GM21447 (cell line): ENCODE measurements at regions not wholly inside any gene's neighbourhood (a gene's known extent, or its start where the extent isn't known, plus 50 kb on each side); places are given as distances from the start of the nearest gene placed in this dataset.

Source experiments
- ATAC-seq: cut with Tn5 transposase; IDR thresholded peaks from one replicate; pipeline ENCODE4 v1.9.1; 2021; ENCODE audit not compliant: unreplicated experiment

DNA sequence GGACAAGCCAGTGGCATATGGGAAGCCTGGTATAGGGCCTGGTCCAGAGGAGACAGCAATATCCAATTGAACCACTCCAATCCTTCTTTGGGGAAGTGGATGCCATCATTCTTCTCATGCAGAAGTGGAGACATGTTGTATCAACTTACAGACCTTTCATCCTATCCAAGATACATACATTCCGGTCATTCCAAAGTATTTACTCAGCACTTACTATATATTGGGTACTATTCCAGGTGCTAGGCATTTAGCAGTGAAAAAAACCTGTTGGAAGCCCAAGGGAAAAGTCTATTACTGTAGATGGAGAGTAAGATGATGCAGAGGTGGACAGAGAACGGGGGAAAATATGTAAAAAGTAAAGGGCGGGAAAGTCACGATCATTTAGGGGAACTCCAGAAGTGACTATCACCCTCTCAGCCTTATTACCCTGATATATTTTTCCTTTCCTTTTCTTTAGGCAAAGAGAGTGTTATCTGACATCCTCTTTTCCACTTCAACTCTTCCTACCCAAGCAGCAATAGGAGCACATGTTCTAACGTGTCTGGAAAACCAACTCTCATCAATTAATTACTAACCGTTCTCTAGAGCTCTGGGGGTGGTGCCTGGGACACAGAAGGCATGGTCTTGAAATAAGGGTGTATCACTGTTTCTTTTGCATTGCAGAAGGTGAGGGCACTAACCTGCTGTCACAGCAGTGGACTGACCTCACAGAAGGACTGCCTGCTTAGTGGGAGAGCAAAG is 210.1 kb upstream of the MAF start:
- no peak for ATAC-seq

DNA sequence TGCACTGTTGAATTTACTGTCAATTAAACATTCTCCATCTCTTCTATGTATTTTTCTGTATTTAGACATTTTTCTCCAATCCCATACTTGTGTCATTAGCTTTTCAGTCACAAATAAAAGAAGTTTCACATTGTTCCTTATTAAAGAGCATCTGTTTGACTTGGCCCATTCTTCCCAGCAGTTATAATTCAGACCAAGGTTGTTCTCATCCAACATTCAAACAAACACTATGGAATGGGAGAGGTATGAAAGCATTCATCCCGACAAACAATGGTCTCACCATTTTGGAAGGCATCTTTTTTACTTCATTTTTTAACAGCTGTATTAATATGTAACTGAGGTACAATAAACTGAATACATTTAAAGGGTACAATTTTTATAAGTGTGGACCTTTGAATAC is 208.8 kb upstream of the MAF start:
- ATAC-seq = no peak

DNA sequence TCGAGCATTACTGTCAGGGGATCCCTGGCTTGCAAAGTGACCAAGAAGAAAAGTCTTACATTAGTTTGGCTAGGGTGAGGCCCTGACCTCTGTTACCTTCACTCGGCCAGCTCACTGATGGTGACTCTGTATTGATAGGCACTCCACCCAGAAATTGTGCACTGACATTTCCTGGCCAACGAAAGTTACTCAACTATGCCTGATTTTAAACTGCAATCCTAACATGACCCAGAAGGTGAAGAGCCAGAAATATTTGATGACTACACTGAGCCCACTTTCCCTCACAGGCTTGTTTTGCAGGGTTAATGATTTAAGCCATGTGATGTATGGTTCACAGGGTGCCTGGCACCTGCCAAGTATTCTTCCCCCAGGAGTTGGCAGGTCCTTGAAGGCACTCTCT is 208.2 kb upstream of the MAF start:
- ATAC-seq = no peak

GRCh38 chr16:79806757-79807156 is 206.2 kb upstream of the MAF start:
- ATAC-seq = no peak

GRCh38 chr16:79805621-79806020 is 205.1 kb upstream of the MAF start:
- no peak for ATAC-seq

DNA sequence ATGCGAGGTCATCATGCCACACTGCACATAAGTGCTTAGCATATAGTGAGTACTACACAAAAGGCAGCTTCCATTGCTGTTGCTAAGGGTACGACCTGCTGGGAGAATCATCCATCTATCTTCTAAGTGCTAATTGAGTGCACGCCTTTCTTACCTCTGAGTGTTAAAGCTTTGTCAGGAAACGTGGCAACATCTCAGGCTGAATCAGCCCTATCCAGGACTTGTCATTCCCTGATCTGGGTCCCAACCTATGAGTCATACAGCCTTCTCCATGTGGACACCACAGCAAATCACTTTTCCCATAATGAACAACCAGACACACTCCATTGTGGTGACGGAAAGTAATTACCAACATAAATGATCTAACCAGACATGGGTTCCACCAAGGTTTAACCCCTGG is 201.1 kb upstream of the MAF start:
- no peak for ATAC-seq

- ATAC-seq = no peak
Observed at GRCh38 chr16:79800016-79800608, 199.6 kb upstream of the MAF start.

- ATAC-seq = no peak
Observed at GRCh38 chr16:79798416-79799053, 198.0 kb upstream of the MAF start.

DNA sequence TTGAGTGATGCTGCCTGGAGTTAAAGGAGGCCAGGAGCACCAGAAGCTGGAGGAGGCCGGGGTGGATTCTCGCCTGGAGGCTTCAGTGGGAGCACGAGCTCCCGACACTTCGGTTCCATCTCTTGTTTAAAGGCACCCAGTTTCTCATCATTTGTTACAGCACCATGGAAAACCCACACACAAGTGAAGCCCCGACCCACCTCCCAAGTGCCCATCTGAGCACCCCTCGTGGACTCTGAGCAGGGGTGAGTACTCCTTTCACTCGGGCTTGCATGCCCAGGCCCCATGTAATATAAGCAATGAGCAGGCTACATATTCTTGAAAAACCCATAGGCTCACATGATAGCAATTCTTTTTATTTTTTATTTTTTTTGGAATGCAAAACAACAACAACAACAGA is 196.9 kb upstream of the MAF start:
- no peak for ATAC-seq

- ATAC-seq = no peak
Observed at GRCh38 chr16:79795556-79795955, 195.0 kb upstream of the MAF start.

DNA sequence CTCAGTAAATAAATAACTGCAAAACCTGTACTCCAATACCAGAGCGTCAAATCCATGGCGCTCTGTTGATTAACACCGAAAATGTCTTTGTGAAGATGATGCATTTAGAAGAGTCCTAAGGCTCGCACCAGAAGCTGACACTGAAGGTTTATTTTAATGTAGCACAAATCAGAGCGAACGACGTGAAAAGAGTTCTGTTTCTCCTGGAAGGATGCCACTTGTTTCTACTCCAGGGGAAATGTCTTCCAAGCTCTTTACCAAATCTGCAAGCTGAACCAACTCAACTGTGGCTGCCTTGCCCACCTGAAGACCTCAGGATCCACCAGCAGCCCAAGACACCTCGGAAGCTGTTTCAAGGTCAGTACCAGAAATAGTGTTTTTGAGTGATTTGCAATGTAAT is 194.4 kb upstream of the MAF start:
- ATAC-seq = no peak

DNA sequence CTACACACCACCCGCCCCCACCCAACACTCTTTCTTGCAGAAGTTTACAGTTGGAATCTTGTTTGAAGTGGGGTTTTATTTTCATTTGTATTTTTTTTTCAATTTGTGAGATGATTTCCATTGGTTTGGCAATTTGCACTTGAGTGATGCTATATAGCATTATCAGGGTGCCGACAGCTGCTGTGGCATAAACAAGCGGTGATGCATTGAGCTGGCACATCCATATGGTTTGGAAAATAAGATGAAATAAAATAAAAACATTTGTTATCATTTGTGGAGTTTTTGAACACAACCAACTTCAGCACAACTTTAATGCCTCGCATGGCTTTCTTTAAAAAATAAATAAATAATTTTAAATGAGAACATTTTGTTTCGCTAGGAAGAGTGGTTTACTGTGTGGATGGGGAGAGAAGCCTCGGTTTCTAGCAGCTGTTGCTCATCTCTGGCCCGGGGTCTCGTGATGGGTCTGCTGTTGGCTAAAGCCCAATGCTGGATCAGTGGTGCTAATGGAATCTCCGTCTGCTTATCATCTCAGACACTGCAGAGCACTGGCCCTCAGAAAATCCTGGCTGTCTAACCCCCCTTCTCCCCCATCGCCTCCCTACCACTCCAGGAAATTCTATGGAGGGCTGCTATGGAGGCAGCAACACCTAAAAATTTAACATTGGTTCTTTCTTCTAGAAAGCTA is 192.3 kb upstream of the MAF start:
- no peak for ATAC-seq

- ATAC-seq = no peak
Observed at GRCh38 chr16:79792076-79792475, 191.5 kb upstream of the MAF start.

GRCh38 chr16:79790854-79791253 is 190.3 kb upstream of the MAF start:
- ATAC-seq = no peak

DNA sequence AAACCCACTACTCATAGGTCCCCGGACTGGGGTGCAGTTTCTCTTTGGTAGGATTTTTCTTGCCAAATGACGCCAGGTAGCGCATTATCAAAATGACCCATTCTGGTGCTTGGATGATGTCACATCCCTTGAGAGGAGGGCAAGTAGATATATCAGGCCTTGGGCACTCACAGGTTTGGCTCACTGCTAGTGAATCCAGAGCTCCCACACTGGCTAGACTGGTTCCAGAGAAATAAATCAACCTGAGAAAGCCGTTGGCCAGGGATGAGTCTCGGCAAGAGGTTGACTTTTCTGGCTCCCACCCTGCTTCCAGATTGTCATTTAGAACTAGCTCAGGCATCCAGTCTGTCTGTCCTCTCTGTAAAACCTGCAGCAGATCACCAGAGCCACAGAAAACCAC is 188.4 kb upstream of the MAF start:
- no peak for ATAC-seq

GRCh38 chr16:79786389-79786788 is 185.9 kb upstream of the MAF start:
- no peak for ATAC-seq

GRCh38 chr16:79784007-79784406 is 183.5 kb upstream of the MAF start:
- ATAC-seq = no peak

GRCh38 chr16:79777679-79778078 is 177.1 kb upstream of the MAF start:
- ATAC-seq = no peak

DNA sequence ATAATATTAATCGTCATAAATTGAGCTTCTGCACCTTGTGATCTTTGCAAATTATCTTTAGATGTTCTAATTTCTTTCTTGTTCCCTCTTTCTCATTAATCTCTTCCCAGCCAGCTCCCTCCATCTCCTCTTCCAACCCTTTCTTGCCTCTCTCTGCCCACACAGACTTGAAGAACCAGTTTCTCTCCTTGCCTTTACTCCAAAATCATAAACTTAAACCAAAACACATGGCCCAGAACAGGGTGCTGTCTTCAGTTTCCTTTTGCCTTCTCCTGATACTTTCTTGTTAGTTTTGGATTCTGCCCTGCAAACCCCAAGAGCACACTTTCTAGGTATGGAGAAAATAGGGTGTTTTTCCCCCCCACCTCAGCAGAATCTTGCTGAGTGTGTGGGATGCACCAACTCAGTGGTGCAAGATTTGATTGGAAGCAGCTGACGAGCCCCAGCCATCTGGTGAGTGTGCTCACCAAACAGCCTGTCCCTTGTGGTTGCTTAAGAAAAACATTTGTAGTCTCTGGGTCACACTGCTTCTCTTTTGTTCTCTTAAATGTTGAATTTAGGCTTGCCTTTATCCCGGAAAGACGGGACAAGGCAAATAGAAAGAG is 175.8 kb upstream of the MAF start:
- no peak for ATAC-seq

DNA sequence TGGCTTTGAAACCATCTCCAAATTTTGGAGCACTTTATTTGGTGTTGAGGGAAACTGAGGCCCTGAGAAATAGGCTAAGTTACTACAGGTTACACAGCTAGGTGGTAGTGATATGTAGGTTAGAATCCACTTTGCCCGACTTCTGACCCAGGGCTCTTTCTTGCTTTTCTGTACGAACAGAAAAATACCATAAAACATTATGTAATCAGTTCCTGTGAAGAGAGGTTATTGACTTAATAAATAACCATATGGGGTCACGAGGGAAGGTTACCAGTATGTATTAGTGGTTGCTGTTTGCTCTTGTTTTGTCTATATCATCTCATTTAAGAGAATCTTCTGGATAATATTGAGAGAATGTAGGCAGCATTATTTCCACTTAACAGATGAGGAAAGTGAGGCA is 172.2 kb upstream of the MAF start:
- no peak for ATAC-seq

DNA sequence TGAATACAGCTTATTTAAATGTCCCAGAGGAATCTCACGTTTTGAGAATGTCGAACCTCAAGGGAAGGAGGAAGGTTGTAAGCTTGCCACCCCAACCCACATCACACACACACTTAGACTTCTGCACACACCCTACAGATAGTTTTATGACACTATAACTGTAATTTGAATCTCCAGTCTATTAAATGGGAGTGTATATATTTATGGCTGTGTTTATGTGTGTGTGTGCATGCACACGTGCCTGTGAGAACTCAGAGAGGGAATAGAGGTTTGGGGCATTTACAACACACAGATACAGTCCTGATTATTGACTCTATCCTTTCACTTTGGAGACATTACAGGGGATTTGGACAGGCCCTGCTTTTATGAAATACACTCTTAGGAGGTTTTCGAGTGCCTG is 171.5 kb upstream of the MAF start:
- ATAC-seq = no peak
